K562 (cell line): ENCODE measurements at regions not wholly inside any gene's neighbourhood (a gene's known extent, or its start where the extent isn't known, plus 50 kb on each side); places are given as distances from the start of the nearest gene placed in this dataset.

Experiments
- ATAC-seq: fragments of 200-7000 bp; cut with Tn5 transposase; 3 replicates; pipeline ENCODE4 v1.9.1; 2020; ENCODE audit warnings: moderate library complexity
- BruUV-seq: library from RNA; stranded (reverse); fragments of 400-500 nt; replicated peaks from 2 replicates; lab custom pipeline; 2021; lab: Mats Ljungman, UMichigan
- CTCF ChIA-PET: fragments of 300-600 bp; formaldehyde crosslinking; extraction: SDS; loops from one replicate; lab custom pipeline; 2021; ENCODE audit warnings: low intra/inter-chr PET ratio; lab: Yijun Ruan, JAX
- POLR2A ChIA-PET: fragments of 300-600, 350-650 bp; sonication (Branson Sonifier 250); formaldehyde crosslinking; extraction: SDS; loops from one replicate; lab custom pipeline; 2021; ENCODE audit warnings: antibody characterized with exemption, inconsistent platforms; lab: Yijun Ruan, JAX
- DNase-seq, 4 experiments: peaks; one replicate each; pipeline versions ENCODE4 v3.0.0 to v3.0.0-alpha.2; 2011 to 2018; ENCODE audit warnings: low spot score in 3 of 4, mixed read lengths in 3 of 4; ENCODE audit errors: extremely low read depth in 1 of 4
- FAIRE-seq: peaks from 2 replicates; lab custom pipeline; 2011; peaks lifted over from hg19 to GRCh38; lab: Jason Lieb, UNC
- H2AFZ ChIP-seq: 2 replicates; pipeline ENCODE4 v1.6.0; 2011; ENCODE audit warnings: low read depth, low read length, control low read depth, inconsistent platforms
- H3K27ac ChIP-seq: fragments of 200-600 bp; 3 replicates; pipeline ENCODE4 v1.8.0; 2011; ENCODE audit warnings: low read depth, mild to moderate bottlenecking, control low read depth, inconsistent platforms, low read length, moderate library complexity, mixed read lengths; ENCODE audit errors: extremely low read depth
- H3K27me3 ChIP-seq, 2 experiments: fragments of 300-600 bp in 1 of 2; 2 replicates in 1 of 2; 3 replicates in 1 of 2; pipeline versions ENCODE4 v1.6.0 to v1.8.0; 2011; ENCODE audit warnings: inconsistent platforms in 2 of 2, low read length in 2 of 2, mild to moderate bottlenecking in 1 of 2, mixed read lengths in 1 of 2, moderate library complexity in 1 of 2; ENCODE audit not compliant: control insufficient read depth in 2 of 2, insufficient read depth in 2 of 2
- H3K36me3 ChIP-seq: fragments of 300-600 bp; 3 replicates; pipeline ENCODE4 v1.8.0; 2011; ENCODE audit warnings: mild to moderate bottlenecking, low read length, inconsistent platforms; ENCODE audit not compliant: control insufficient read depth, insufficient read depth
- H3K4me1 ChIP-seq, 2 experiments: fragments of 200-600 bp in 1 of 2; replicated peaks in 1 of 2; 2 replicates in 1 of 2; 3 replicates in 1 of 2; pipeline versions ENCODE4 v1.5.1 to v1.8.0; 2011; ENCODE audit warnings: inconsistent platforms in 2 of 2, low read length in 2 of 2, mild to moderate bottlenecking in 1 of 2, mixed read lengths in 1 of 2, moderate library complexity in 1 of 2; ENCODE audit not compliant: control insufficient read depth in 2 of 2, insufficient read depth in 2 of 2
- H3K4me2 ChIP-seq: 2 replicates; pipeline ENCODE4 v1.6.1; 2011; ENCODE audit warnings: low read length, control low read depth, inconsistent platforms, mixed read lengths; ENCODE audit not compliant: insufficient read depth
- H3K4me3 ChIP-seq: fragments of 200-600 bp; sonication (generic), shearing (Covaris generic); 2 replicates; pipeline ENCODE4 v1.5.1; 2016; ENCODE audit warnings: control low read depth, inconsistent platforms
- H3K79me2 ChIP-seq: fragments of 200-600 bp; 3 replicates; pipeline ENCODE4 v1.8.0; 2011; ENCODE audit warnings: low read length, inconsistent platforms; ENCODE audit not compliant: control insufficient read depth, insufficient read depth
- H3K9ac ChIP-seq, 2 experiments: 2 replicates each; pipeline versions ENCODE4 v1.6.0 to v1.6.1; 2011; ENCODE audit warnings: low read depth in 2 of 2, low read length in 2 of 2, control low read depth in 1 of 2, inconsistent platforms in 1 of 2, mild to moderate bottlenecking in 1 of 2, mixed read lengths in 1 of 2; ENCODE audit not compliant: insufficient read depth in 1 of 2
- H3K9me1 ChIP-seq: one replicate; pipeline ENCODE4 v1.6.0; 2011; ENCODE audit warnings: inconsistent platforms, mild to moderate bottlenecking, low read length, moderate library complexity; ENCODE audit not compliant: control insufficient read depth, insufficient read depth
- H3K9me3 ChIP-seq: replicated peaks from 2 replicates; pipeline ENCODE4 v1.5.1; 2011; ENCODE audit warnings: low read depth, low read length, inconsistent platforms; ENCODE audit not compliant: control insufficient read depth, insufficient read depth
- H4K20me1 ChIP-seq: replicated peaks from 2 replicates; pipeline ENCODE4 v1.6.1; 2011; ENCODE audit warnings: low read length, inconsistent platforms, mixed read lengths; ENCODE audit not compliant: control insufficient read depth, insufficient read depth
- CUX1 ChIP-seq: fragments of 200-800 bp; sonication (Bioruptor generic); IDR thresholded peaks from 2 replicates; pipeline ENCODE4 v1.6.1; 2016; ENCODE audit warnings: missing genetic modification characterization, missing compliant biosample characterization
- HOXB6 ChIP-seq: fragments of 250-450 bp; sonication (Bioruptor Pico); IDR thresholded peaks from 2 replicates; pipeline ENCODE4 v1.5.1; 2022; ENCODE audit warnings: mild to moderate bottlenecking, borderline replicate concordance
- ZBTB43 ChIP-seq: sonication (generic); formaldehyde crosslinking; IDR thresholded peaks from 2 replicates; pipeline ENCODE4 v1.8.0; 2023; ENCODE audit warnings: mild to moderate bottlenecking, missing genetic modification reagents
- ZNF121 ChIP-seq: sonication (generic); formaldehyde crosslinking; conservative IDR thresholded peaks from 2 replicates; pipeline ENCODE4 v1.8.0; 2022; ENCODE audit warnings: missing genetic modification reagents
- ZNF263 ChIP-seq: sonication (generic); formaldehyde crosslinking; IDR thresholded peaks from 2 replicates; pipeline ENCODE4 v1.8.0; 2022; ENCODE audit warnings: mild to moderate bottlenecking, missing genetic modification reagents, borderline replicate concordance
- WGBS: fragments of 100-300 bp; shearing (Covaris generic); methylation state at CpG from one replicate; pipeline ENCODE4 v1.1.6; 2016; ENCODE audit warnings: low coverage, mixed read lengths; ENCODE audit not compliant: insufficient coverage; ENCODE audit errors: missing lambda C conversion rate; 5-methylcytosine and 5-hydroxymethylcytosine counted together
- in situ Hi-C: fragments of 300-500 bp; cut with MboI; formaldehyde crosslinking; loops from 4 replicates; pipeline ENCODE4 v1.15.0; 2018; ENCODE audit warnings: inconsistent platforms, mixed read lengths
- intact Hi-C: fragments of 100-400 bp; cut with micrococcal nuclease; formaldehyde crosslinking; loops from 2 replicates; pipeline ENCODE4 v1.14.2; 2022

- DNase-seq (no peak), FAIRE-seq (no peak), ATAC-seq (no peak)
- no peaks in the 10 kb centered on the region for H3K9me1 ChIP-seq
- no peak overlapping the region for H3K4me3 ChIP-seq
- no peak for TF ChIP-seq ZNF121 (CRISPR knock-in tag)
- no peak for TF ChIP-seq ZNF263 (CRISPR knock-in tag)
- TF ChIP-seq HOXB6 (CRISPR knock-in tag), result no peak
- TF ChIP-seq ZBTB43, result no peak
- TF ChIP-seq CUX1 (CRISPR knock-in tag), result no peak
- H3K4me2 ChIP-seq, result no peak overlapping the region
- no peaks in the 10 kb centered on the region; a peak in 1 of 5 replicates for H3K4me1 ChIP-seq
- H3K9me3 ChIP-seq, result no peaks in the 10 kb centered on the region
- intact Hi-C loops, result no loop called here
- no peak overlapping the region for H3K27ac ChIP-seq
- in situ Hi-C loops, result no loop called here
- H4K20me1 ChIP-seq, result no peaks in the 10 kb centered on the region
- H2AFZ ChIP-seq, result no peak overlapping the region
- no peaks in the 10 kb centered on the region for H3K36me3 ChIP-seq
- H3K27me3 ChIP-seq, result peaks cover 0 to 14% of the 10 kb centered on the region in 2 experiments; a peak in 1 of 5 replicates
- CTCF ChIA-PET, result no interaction called here
- BruUV-seq, result no TSS peak
- H3K79me2 ChIP-seq, result no peaks in the 10 kb centered on the region
- POLR2A ChIA-PET, result no interaction called here
- 29% methylated on average over 3 of the region's 3 CpGs for WGBS
- H3K9ac ChIP-seq, result no peak overlapping the region
Observed at GRCh38 chr4:184563621-184564020, 85.6 kb downstream of the CASP3 start.
